K562 (cell line): ENCODE measurements at regions not wholly inside any gene's neighbourhood (a gene's known extent, or its start where the extent isn't known, plus 50 kb on each side); places are given as distances from the start of the nearest gene placed in this dataset.

Experiments used
- ATAC-seq: fragments of 200-7000 bp; cut with Tn5 transposase; 3 replicates; pipeline ENCODE4 v1.9.1; 2020; ENCODE audit warnings: moderate library complexity
- BruUV-seq: library from RNA; stranded (reverse); fragments of 400-500 nt; replicated peaks from 2 replicates; lab custom pipeline; 2021; lab: Mats Ljungman, UMichigan
- CTCF ChIA-PET: fragments of 300-600 bp; formaldehyde crosslinking; extraction: SDS; loops from one replicate; lab custom pipeline; 2021; ENCODE audit warnings: low intra/inter-chr PET ratio; lab: Yijun Ruan, JAX
- POLR2A ChIA-PET: fragments of 300-600, 350-650 bp; sonication (Branson Sonifier 250); formaldehyde crosslinking; extraction: SDS; loops from one replicate; lab custom pipeline; 2021; ENCODE audit warnings: antibody characterized with exemption, inconsistent platforms; lab: Yijun Ruan, JAX
- DNase-seq, 4 experiments: peaks; one replicate each; pipeline versions ENCODE4 v3.0.0 to v3.0.0-alpha.2; 2011 to 2018; ENCODE audit warnings: low spot score in 3 of 4, mixed read lengths in 3 of 4; ENCODE audit errors: extremely low read depth in 1 of 4
- FAIRE-seq: peaks from 2 replicates; lab custom pipeline; 2011; peaks lifted over from hg19 to GRCh38; lab: Jason Lieb, UNC
- H2AFZ ChIP-seq: 2 replicates; pipeline ENCODE4 v1.6.0; 2011; ENCODE audit warnings: low read depth, low read length, control low read depth, inconsistent platforms
- H3K27ac ChIP-seq: fragments of 200-600 bp; 3 replicates; pipeline ENCODE4 v1.8.0; 2011; ENCODE audit warnings: low read depth, mild to moderate bottlenecking, control low read depth, inconsistent platforms, low read length, moderate library complexity, mixed read lengths; ENCODE audit errors: extremely low read depth
- H3K27me3 ChIP-seq, 2 experiments: fragments of 300-600 bp in 1 of 2; 2 replicates in 1 of 2; 3 replicates in 1 of 2; pipeline versions ENCODE4 v1.6.0 to v1.8.0; 2011; ENCODE audit warnings: inconsistent platforms in 2 of 2, low read length in 2 of 2, mild to moderate bottlenecking in 1 of 2, mixed read lengths in 1 of 2, moderate library complexity in 1 of 2; ENCODE audit not compliant: control insufficient read depth in 2 of 2, insufficient read depth in 2 of 2
- H3K36me3 ChIP-seq: fragments of 300-600 bp; 3 replicates; pipeline ENCODE4 v1.8.0; 2011; ENCODE audit warnings: mild to moderate bottlenecking, low read length, inconsistent platforms; ENCODE audit not compliant: control insufficient read depth, insufficient read depth
- H3K4me1 ChIP-seq, 2 experiments: fragments of 200-600 bp in 1 of 2; replicated peaks in 1 of 2; 2 replicates in 1 of 2; 3 replicates in 1 of 2; pipeline versions ENCODE4 v1.5.1 to v1.8.0; 2011; ENCODE audit warnings: inconsistent platforms in 2 of 2, low read length in 2 of 2, mild to moderate bottlenecking in 1 of 2, mixed read lengths in 1 of 2, moderate library complexity in 1 of 2; ENCODE audit not compliant: control insufficient read depth in 2 of 2, insufficient read depth in 2 of 2
- H3K4me2 ChIP-seq: 2 replicates; pipeline ENCODE4 v1.6.1; 2011; ENCODE audit warnings: low read length, control low read depth, inconsistent platforms, mixed read lengths; ENCODE audit not compliant: insufficient read depth
- H3K4me3 ChIP-seq: fragments of 200-600 bp; sonication (generic), shearing (Covaris generic); 2 replicates; pipeline ENCODE4 v1.5.1; 2016; ENCODE audit warnings: control low read depth, inconsistent platforms
- H3K79me2 ChIP-seq: fragments of 200-600 bp; 3 replicates; pipeline ENCODE4 v1.8.0; 2011; ENCODE audit warnings: low read length, inconsistent platforms; ENCODE audit not compliant: control insufficient read depth, insufficient read depth
- H3K9ac ChIP-seq, 2 experiments: 2 replicates each; pipeline versions ENCODE4 v1.6.0 to v1.6.1; 2011; ENCODE audit warnings: low read depth in 2 of 2, low read length in 2 of 2, control low read depth in 1 of 2, inconsistent platforms in 1 of 2, mild to moderate bottlenecking in 1 of 2, mixed read lengths in 1 of 2; ENCODE audit not compliant: insufficient read depth in 1 of 2
- H3K9me1 ChIP-seq: one replicate; pipeline ENCODE4 v1.6.0; 2011; ENCODE audit warnings: inconsistent platforms, mild to moderate bottlenecking, low read length, moderate library complexity; ENCODE audit not compliant: control insufficient read depth, insufficient read depth
- H3K9me3 ChIP-seq: replicated peaks from 2 replicates; pipeline ENCODE4 v1.5.1; 2011; ENCODE audit warnings: low read depth, low read length, inconsistent platforms; ENCODE audit not compliant: control insufficient read depth, insufficient read depth
- H4K20me1 ChIP-seq: replicated peaks from 2 replicates; pipeline ENCODE4 v1.6.1; 2011; ENCODE audit warnings: low read length, inconsistent platforms, mixed read lengths; ENCODE audit not compliant: control insufficient read depth, insufficient read depth
- FOS ChIP-seq: IDR thresholded peaks from 3 replicates; pipeline ENCODE4 v1.6.1; 2011; ENCODE audit not compliant: insufficient read length; ENCODE audit errors: extremely low read depth
- HOXB6 ChIP-seq: fragments of 250-450 bp; sonication (Bioruptor Pico); IDR thresholded peaks from 2 replicates; pipeline ENCODE4 v1.5.1; 2022; ENCODE audit warnings: mild to moderate bottlenecking, borderline replicate concordance
- MEIS2 ChIP-seq: fragments of 450-650 bp; IDR thresholded peaks from 2 replicates; pipeline ENCODE4 v1.6.1; 2014; ENCODE audit warnings: mild to moderate bottlenecking; ENCODE audit not compliant: partially characterized antibody
- NFIX ChIP-seq: fragments of 250-450 bp; sonication (Bioruptor Pico); IDR thresholded peaks from 2 replicates; pipeline ENCODE4 v1.4.0; 2020; ENCODE audit warnings: low read depth, mild to moderate bottlenecking, moderate library complexity
- OTX1 ChIP-seq: fragments of 450-650 bp; formaldehyde crosslinking; IDR thresholded peaks from 2 replicates; pipeline ENCODE4 v1.4.0; 2022; ENCODE audit warnings: mild to moderate bottlenecking
- POLR2B ChIP-seq: fragments of 450-650 bp; IDR thresholded peaks from 2 replicates; pipeline ENCODE4 v1.6.1; 2018; ENCODE audit warnings: low read depth; ENCODE audit not compliant: partially characterized antibody
- ZNF232 ChIP-seq: sonication (generic); formaldehyde crosslinking; IDR thresholded peaks from 2 replicates; pipeline ENCODE4 v1.8.0; 2022; ENCODE audit warnings: mild to moderate bottlenecking, missing genetic modification reagents
- ZNF551 ChIP-seq: fragments of 250-450 bp; sonication (Bioruptor Pico); IDR thresholded peaks from 2 replicates; pipeline ENCODE4 v1.5.0; 2021; ENCODE audit warnings: mild to moderate bottlenecking, moderate library complexity
- ZNF561 ChIP-seq: fragments of 450-650 bp; formaldehyde crosslinking; conservative IDR thresholded peaks from 2 replicates; pipeline ENCODE4 v1.4.0; 2020; ENCODE audit warnings: mild to moderate bottlenecking, moderate library complexity
- WGBS: fragments of 100-300 bp; shearing (Covaris generic); methylation state at CpG from one replicate; pipeline ENCODE4 v1.1.6; 2016; ENCODE audit warnings: low coverage, mixed read lengths; ENCODE audit not compliant: insufficient coverage; ENCODE audit errors: missing lambda C conversion rate; 5-methylcytosine and 5-hydroxymethylcytosine counted together
- in situ Hi-C: fragments of 300-500 bp; cut with MboI; formaldehyde crosslinking; loops from 4 replicates; pipeline ENCODE4 v1.15.0; 2018; ENCODE audit warnings: inconsistent platforms, mixed read lengths
- intact Hi-C: fragments of 100-400 bp; cut with micrococcal nuclease; formaldehyde crosslinking; loops from 2 replicates; pipeline ENCODE4 v1.14.2; 2022
- TF ChIP-seq, protein P1 (sequence below): fragments of 250-450 bp; sonication (Bioruptor Pico); IDR thresholded peaks from 2 replicates; pipeline ENCODE4 v1.4.0; 2020
- TF ChIP-seq, protein P2 (sequence below): fragments of 250-450 bp; sonication (Bioruptor Pico); IDR thresholded peaks from 2 replicates; pipeline ENCODE4 v1.8.0; 2022; ENCODE audit warnings: inconsistent platforms
- TF ChIP-seq, protein P3 (sequence below), 2 experiments: fragments of 450-650 bp; conservative IDR thresholded peaks; 2 replicates each; pipeline ENCODE4 v1.6.1; 2017; ENCODE audit warnings: mild to moderate bottlenecking in 2 of 2, moderate library complexity in 2 of 2
- TF ChIP-seq, protein P4 (sequence below): fragments of 250-450 bp; sonication (Bioruptor Pico); IDR thresholded peaks from 2 replicates; pipeline ENCODE4 v1.9.0; 2021; ENCODE audit warnings: mild to moderate bottlenecking

DNA sequence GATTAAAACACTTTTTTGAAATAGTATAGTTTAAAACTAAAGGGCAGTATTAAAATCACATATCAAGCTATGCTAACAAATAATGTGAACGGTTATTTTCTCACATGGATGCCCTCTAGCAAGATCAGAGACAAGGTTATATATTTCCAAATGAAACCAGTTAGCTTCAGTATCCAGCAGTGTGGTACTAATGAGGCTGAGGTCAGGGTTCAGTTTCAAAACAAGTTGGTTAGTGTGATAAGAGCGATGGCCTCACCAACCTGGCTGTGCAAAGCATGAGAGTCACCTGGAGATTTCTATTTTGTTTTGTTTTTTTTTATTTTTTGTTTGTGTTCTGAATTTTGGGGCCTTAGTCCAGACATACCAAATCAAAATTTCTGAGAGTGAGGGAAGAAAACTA lies 352.2 kb upstream of the KITLG start:
- in situ Hi-C loops: no loop called here
- intact Hi-C loops: no loop called here
- FAIRE-seq: no peak

More for the DNA sequence above, 352.2 kb upstream of the KITLG start:
- H4K20me1 ChIP-seq: no peaks in the 10 kb centered on the region
- WGBS: 0% methylated on average over 2 of the region's 2 CpGs
- ChIA-PET CTCF (no interaction called here), POLR2A (no interaction called here)
- TF ChIP-seq ZNF551 (CRISPR knock-in tag): no peak
- TF ChIP-seq, protein P1, sequence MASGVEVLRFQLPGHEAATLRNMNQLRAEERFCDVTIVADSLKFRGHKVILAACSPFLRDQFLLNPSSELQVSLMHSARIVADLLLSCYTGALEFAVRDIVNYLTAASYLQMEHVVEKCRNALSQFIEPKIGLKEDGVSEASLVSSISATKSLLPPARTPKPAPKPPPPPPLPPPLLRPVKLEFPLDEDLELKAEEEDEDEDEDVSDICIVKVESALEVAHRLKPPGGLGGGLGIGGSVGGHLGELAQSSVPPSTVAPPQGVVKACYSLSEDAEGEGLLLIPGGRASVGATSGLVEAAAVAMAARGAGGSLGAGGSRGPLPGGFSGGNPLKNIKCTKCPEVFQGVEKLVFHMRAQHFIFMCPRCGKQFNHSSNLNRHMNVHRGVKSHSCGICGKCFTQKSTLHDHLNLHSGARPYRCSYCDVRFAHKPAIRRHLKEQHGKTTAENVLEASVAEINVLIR (CRISPR knock-in tag): no peak
- TF ChIP-seq, protein P2, sequence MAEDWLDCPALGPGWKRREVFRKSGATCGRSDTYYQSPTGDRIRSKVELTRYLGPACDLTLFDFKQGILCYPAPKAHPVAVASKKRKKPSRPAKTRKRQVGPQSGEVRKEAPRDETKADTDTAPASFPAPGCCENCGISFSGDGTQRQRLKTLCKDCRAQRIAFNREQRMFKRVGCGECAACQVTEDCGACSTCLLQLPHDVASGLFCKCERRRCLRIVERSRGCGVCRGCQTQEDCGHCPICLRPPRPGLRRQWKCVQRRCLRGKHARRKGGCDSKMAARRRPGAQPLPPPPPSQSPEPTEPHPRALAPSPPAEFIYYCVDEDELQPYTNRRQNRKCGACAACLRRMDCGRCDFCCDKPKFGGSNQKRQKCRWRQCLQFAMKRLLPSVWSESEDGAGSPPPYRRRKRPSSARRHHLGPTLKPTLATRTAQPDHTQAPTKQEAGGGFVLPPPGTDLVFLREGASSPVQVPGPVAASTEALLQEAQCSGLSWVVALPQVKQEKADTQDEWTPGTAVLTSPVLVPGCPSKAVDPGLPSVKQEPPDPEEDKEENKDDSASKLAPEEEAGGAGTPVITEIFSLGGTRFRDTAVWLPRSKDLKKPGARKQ (CRISPR knock-in tag): no peak
- no peak for TF ChIP-seq HOXB6 (CRISPR knock-in tag)
- no peak for TF ChIP-seq ZNF232 (CRISPR knock-in tag)
- TF ChIP-seq, protein P3, sequence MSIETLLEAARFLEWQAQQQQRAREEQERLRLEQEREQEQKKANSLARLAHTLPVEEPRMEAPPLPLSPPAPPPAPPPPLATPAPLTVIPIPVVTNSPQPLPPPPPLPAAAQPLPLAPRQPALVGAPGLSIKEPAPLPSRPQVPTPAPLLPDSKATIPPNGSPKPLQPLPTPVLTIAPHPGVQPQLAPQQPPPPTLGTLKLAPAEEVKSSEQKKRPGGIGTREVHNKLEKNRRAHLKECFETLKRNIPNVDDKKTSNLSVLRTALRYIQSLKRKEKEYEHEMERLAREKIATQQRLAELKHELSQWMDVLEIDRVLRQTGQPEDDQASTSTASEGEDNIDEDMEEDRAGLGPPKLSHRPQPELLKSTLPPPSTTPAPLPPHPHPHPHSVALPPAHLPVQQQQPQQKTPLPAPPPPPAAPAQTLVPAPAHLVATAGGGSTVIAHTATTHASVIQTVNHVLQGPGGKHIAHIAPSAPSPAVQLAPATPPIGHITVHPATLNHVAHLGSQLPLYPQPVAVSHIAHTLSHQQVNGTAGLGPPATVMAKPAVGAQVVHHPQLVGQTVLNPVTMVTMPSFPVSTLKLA (conservative IDR thresholded peaks at IDR 0.05): no peak
- TF ChIP-seq FOS: no peak
- TF ChIP-seq ZNF561: no peak
- no peak for TF ChIP-seq POLR2B
- no peak for TF ChIP-seq OTX1 (CRISPR knock-in tag)
- no peak for TF ChIP-seq MEIS2
- TF ChIP-seq NFIX: no peak
- TF ChIP-seq, protein P4, sequence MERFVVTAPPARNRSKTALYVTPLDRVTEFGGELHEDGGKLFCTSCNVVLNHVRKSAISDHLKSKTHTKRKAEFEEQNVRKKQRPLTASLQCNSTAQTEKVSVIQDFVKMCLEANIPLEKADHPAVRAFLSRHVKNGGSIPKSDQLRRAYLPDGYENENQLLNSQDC (CRISPR knock-in tag): no peak
- no peak overlapping the region for H2AFZ ChIP-seq
- no TSS peak for BruUV-seq
- DNase-seq (no peak), ATAC-seq (no peak)
- peaks cover 2% of the 10 kb centered on the region; the same call in 1 of the 2 replicates for H3K9me3 ChIP-seq
- H3K9me1 ChIP-seq: no peaks in the 10 kb centered on the region
- H3K4me2 ChIP-seq: no peak overlapping the region
- no peaks in the 10 kb centered on the region for H3K36me3 ChIP-seq
- H3K4me1 ChIP-seq: no peaks in the 10 kb centered on the region
- H3K9ac ChIP-seq: no peak overlapping the region
- no peaks in the 10 kb centered on the region for H3K79me2 ChIP-seq
- H3K27me3 ChIP-seq: no peaks in the 10 kb centered on the region
- no peak overlapping the region for H3K4me3 ChIP-seq
- H3K27ac ChIP-seq: no peak overlapping the region
